Endothelial cell (in vitro differentiated cells): ENCODE measurements at regions not wholly inside any gene's neighbourhood (a gene's known extent, or its start where the extent isn't known, plus 50 kb on each side); places are given as distances from the start of the nearest gene placed in this dataset.

Experiments used
- DNase-seq: peaks from one replicate; pipeline ENCODE4 v3.0.0; 2021; ENCODE audit warnings: low spot score
- H3K27ac Mint-ChIP-seq: one replicate; pipeline ENCODE4 v1.8.0; 2021; ENCODE audit warnings: mixed read lengths, inconsistent platforms; ENCODE audit not compliant: unreplicated experiment
- H3K27me3 Mint-ChIP-seq: one replicate; pipeline ENCODE4 v1.8.0; 2021; ENCODE audit warnings: mild to moderate bottlenecking, moderate library complexity, mixed read lengths, inconsistent platforms; ENCODE audit not compliant: unreplicated experiment
- H3K36me3 Mint-ChIP-seq: one replicate; pipeline ENCODE4 v1.8.0; 2021; ENCODE audit warnings: mild to moderate bottlenecking, low read depth, mixed read lengths, inconsistent platforms; ENCODE audit not compliant: unreplicated experiment
- H3K4me1 Mint-ChIP-seq: one replicate; pipeline ENCODE4 v1.8.0; 2021; ENCODE audit warnings: mild to moderate bottlenecking, mixed read lengths, inconsistent platforms; ENCODE audit not compliant: unreplicated experiment
- H3K4me3 Mint-ChIP-seq: one replicate; pipeline ENCODE4 v1.8.0; 2021; ENCODE audit warnings: mild to moderate bottlenecking, mixed read lengths, inconsistent platforms; ENCODE audit not compliant: unreplicated experiment
- H3K9me3 Mint-ChIP-seq: one replicate; pipeline ENCODE4 v1.8.0; 2021; ENCODE audit warnings: mixed read lengths, inconsistent platforms; ENCODE audit not compliant: unreplicated experiment
- TF ChIP-seq, protein P1 (sequence below): fragments of 200-600 bp; sonication (generic); IDR thresholded peaks from one replicate; pipeline ENCODE4 v1.5.0; 2021; ENCODE audit warnings: antibody characterized with exemption; ENCODE audit not compliant: unreplicated experiment

DNA sequence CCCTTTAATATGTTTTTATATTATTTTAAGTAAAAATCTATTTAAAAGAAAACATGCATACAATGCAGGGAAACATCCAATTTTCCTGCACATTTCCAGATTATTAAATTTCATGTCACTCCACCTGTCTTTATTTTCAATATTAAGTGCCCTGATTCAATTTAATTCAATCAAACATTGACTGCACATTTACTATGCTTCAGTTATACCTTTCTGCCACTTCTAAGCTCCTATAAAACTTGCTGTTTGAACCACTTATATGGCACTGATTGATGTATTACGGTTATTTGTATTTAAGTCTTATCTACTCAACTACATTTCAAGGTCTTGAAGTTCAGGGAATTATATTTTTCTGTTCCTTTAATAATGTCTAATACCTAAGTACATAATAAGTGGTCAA is 198.0 kb downstream of the CAVIN4 start:
- H3K27me3 Mint-ChIP-seq: no peaks in the 10 kb centered on the region
- TF ChIP-seq, protein P1, sequence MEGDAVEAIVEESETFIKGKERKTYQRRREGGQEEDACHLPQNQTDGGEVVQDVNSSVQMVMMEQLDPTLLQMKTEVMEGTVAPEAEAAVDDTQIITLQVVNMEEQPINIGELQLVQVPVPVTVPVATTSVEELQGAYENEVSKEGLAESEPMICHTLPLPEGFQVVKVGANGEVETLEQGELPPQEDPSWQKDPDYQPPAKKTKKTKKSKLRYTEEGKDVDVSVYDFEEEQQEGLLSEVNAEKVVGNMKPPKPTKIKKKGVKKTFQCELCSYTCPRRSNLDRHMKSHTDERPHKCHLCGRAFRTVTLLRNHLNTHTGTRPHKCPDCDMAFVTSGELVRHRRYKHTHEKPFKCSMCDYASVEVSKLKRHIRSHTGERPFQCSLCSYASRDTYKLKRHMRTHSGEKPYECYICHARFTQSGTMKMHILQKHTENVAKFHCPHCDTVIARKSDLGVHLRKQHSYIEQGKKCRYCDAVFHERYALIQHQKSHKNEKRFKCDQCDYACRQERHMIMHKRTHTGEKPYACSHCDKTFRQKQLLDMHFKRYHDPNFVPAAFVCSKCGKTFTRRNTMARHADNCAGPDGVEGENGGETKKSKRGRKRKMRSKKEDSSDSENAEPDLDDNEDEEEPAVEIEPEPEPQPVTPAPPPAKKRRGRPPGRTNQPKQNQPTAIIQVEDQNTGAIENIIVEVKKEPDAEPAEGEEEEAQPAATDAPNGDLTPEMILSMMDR: no peak
- H3K36me3 Mint-ChIP-seq: no peaks in the 10 kb centered on the region

DNA sequence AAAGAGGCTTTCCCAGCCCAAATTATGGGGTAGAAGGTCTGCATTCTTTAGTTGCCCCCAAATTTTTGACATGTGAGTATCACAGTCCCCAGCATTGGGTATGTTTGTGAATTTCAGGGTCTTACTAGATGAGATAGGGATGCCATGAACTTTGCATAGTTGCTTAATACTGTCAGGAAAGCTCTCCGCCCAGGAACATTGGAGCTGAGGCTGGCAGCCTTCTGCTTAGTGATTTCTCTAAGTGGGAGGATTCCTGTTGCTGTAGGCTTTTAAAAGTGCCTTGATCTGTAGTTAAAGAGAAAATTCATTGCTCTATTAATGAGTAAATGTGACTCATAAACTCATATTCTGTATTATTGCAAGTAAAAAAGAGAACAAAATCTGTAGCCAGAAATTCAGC is 206.9 kb downstream of the CAVIN4 start:
- Mint-ChIP-seq H3K4me1 (no peaks in the 10 kb centered on the region), H3K9me3 (no peaks in the 10 kb centered on the region), H3K27me3 (no peaks in the 10 kb centered on the region), H3K4me3 (no peak overlapping the region), H3K27ac (no peak overlapping the region), H3K36me3 (no peaks in the 10 kb centered on the region)
- no peak for DNase-seq
- TF ChIP-seq, protein P1: no peak

More for the DNA sequence above, 198.0 kb downstream of the CAVIN4 start:
- H3K4me3 Mint-ChIP-seq: no peak overlapping the region
- peaks cover 9% of the 10 kb centered on the region for H3K4me1 Mint-ChIP-seq
- H3K9me3 Mint-ChIP-seq: no peaks in the 10 kb centered on the region
- no peak for DNase-seq
- H3K27ac Mint-ChIP-seq: no peak overlapping the region

DNA sequence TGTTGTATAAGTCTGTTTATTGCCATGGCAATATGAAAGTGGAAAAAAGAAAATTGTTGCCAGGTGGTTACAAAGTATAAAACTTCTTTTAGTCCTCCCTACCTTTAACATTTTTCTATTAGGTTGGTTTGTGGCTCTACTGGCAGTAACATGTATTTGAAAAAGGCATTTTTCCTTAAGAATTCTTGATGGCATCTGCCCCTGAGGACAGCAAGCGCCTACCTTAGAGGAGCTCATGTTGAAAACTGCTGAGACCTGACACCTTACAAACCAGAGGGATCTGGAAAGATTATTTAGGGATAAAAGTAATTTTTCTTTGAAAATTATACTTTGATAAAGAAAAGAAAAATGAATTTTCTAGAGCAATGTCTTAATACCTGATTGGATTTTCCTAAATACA is 208.1 kb downstream of the CAVIN4 start:
- Mint-ChIP-seq H3K36me3 (no peaks in the 10 kb centered on the region), H3K9me3 (no peaks in the 10 kb centered on the region), H3K27me3 (no peaks in the 10 kb centered on the region), H3K4me3 (no peak overlapping the region), H3K27ac (no peak overlapping the region), H3K4me1 (no peaks in the 10 kb centered on the region)
- TF ChIP-seq, protein P1: no peak
- DNase-seq: no peak

DNA sequence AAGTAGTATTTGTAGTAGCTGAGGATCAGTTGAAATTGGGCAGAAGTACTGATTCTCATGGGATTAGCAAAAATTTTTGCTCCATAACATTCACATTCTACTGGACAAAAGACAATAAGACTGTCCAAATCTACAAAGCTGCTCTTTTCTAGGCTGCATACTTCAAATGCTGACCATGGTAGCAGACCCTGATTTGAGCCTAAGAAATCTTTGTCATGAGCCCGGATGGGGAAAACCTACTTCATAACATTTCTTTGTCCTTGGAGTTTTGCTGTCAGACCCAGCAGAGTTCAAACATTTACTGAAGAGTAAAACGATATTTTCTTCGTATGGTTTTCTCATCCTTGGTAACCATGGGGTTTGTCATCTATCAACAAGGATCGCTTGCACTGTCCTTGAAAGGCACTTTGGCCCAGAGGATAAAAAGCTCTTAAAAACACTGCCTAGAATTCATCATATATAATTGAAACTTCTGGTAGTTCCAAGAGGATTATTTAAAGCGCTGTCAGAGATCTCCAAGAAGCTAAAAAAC is 216.9 kb downstream of the CAVIN4 start:
- TF ChIP-seq, protein P1: no peak
- Mint-ChIP-seq H3K4me3 (no peak overlapping the region), H3K27me3 (no peaks in the 10 kb centered on the region), H3K9me3 (no peaks in the 10 kb centered on the region), H3K36me3 (no peaks in the 10 kb centered on the region), H3K27ac (no peak overlapping the region), H3K4me1 (no peaks in the 10 kb centered on the region)
- DNase-seq: no peak

DNA sequence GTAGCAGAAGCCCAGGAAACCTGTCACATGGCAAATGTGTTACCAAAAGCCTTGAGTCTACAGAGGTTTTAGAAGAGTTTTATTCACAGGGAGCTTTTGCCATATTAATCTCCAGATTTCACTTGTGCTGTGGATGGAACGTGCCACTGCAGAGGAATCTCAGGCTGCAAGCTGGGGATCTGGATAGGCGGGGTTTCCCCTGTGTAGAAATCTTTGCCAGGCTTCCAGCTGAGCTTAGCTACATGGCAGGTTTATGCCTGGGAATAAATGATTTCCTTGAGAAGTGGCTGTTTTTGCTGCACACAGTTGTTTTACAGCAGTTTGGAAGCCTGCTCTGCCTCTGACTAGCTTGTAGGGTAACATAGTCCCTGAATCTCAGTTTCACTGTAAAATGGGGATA is 224.6 kb upstream of the PLPPR1 start:
- Mint-ChIP-seq H3K4me3 (no peak overlapping the region), H3K9me3 (no peaks in the 10 kb centered on the region), H3K4me1 (no peaks in the 10 kb centered on the region), H3K36me3 (no peaks in the 10 kb centered on the region), H3K27ac (no peak overlapping the region), H3K27me3 (no peaks in the 10 kb centered on the region)
- TF ChIP-seq, protein P1: no peak
- no peak for DNase-seq
